Progenitor cell of endocrine pancreas (in vitro differentiated cells): ENCODE measurements at regions not wholly inside any gene's neighbourhood (a gene's known extent, or its start where the extent isn't known, plus 50 kb on each side); places are given as distances from the start of the nearest gene placed in this dataset.

Source experiments
- DNase-seq: peaks from one replicate; pipeline ENCODE4 v3.0.0; 2021; ENCODE audit warnings: low spot score; ENCODE audit not compliant: unreplicated experiment
- H3K27ac Mint-ChIP-seq: 2 replicates; pipeline ENCODE4 v1.8.0; 2021; ENCODE audit warnings: mild to moderate bottlenecking, moderate library complexity, mixed read lengths
- H3K27me3 Mint-ChIP-seq: 2 replicates; pipeline ENCODE4 v1.8.0; 2021; ENCODE audit warnings: mixed read lengths
- H3K36me3 Mint-ChIP-seq: 2 replicates; pipeline ENCODE4 v1.8.0; 2022; ENCODE audit warnings: mixed read lengths; ENCODE audit not compliant: insufficient read depth
- H3K4me1 Mint-ChIP-seq: 2 replicates; pipeline ENCODE4 v1.8.0; 2021; ENCODE audit warnings: low read depth, mixed read lengths
- H3K4me3 Mint-ChIP-seq: 2 replicates; pipeline ENCODE4 v1.8.0; 2021; ENCODE audit warnings: low read depth, mild to moderate bottlenecking, moderate library complexity, mixed read lengths
- H3K9me3 Mint-ChIP-seq: 2 replicates; pipeline ENCODE4 v1.8.0; 2021; ENCODE audit warnings: low read depth, mixed read lengths
- TF ChIP-seq, protein P1 (sequence below): fragments of 200-600 bp; sonication (generic); IDR thresholded peaks from one replicate; pipeline ENCODE4 v1.5.0; 2021; ENCODE audit warnings: antibody characterized with exemption, mild to moderate bottlenecking; ENCODE audit not compliant: unreplicated experiment

DNA sequence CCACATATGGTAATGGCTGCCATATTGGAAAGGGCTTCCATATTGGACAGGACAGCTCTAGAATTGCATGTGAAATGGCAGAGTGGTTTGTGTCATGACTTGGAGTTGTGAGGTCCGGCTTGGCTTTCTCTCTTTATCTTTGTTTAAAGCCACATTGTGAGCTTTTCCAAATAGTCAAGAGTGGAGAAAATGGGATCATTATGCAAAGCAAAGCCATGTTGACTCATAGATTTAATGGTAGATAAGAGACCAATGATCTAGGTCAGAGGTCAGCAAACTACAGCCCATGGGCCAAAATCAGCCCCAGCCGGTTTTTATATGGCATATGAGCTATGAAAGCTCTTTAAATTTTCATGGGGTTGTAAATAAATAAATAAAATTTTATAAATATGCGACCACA lies 449.1 kb downstream of the BCL11B start:
- Mint-ChIP-seq H3K4me3 (no peak overlapping the region), H3K9me3 (no peaks in the 10 kb centered on the region), H3K27ac (no peak overlapping the region), H3K27me3 (peaks cover 12% of the 10 kb centered on the region), H3K36me3 (no peaks in the 10 kb centered on the region), H3K4me1 (peaks cover 29% of the 10 kb centered on the region)
- DNase-seq, result no peak
- TF ChIP-seq, protein P1, sequence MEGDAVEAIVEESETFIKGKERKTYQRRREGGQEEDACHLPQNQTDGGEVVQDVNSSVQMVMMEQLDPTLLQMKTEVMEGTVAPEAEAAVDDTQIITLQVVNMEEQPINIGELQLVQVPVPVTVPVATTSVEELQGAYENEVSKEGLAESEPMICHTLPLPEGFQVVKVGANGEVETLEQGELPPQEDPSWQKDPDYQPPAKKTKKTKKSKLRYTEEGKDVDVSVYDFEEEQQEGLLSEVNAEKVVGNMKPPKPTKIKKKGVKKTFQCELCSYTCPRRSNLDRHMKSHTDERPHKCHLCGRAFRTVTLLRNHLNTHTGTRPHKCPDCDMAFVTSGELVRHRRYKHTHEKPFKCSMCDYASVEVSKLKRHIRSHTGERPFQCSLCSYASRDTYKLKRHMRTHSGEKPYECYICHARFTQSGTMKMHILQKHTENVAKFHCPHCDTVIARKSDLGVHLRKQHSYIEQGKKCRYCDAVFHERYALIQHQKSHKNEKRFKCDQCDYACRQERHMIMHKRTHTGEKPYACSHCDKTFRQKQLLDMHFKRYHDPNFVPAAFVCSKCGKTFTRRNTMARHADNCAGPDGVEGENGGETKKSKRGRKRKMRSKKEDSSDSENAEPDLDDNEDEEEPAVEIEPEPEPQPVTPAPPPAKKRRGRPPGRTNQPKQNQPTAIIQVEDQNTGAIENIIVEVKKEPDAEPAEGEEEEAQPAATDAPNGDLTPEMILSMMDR, result no peak

DNA sequence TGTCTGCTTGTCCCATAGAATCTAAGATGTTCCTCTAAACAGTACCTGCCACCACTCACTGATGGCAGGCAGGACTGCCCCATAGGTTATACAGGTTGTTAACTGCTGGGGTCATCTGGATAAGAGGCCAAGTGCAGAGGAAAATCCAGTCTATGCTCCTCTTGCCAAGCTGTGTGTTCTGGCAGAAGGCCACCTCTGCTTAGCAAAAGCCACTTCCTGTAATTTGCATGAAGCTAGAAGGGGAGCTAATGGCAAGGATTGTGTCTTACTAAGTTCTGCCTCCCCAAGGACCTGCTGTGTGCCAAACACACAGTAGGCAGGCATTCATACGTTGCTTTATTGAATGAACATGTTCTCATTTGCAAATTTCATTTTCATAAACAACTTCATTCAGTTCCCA lies 445.4 kb downstream of the BCL11B start:
- peaks cover 13% of the 10 kb centered on the region for H3K4me1 Mint-ChIP-seq
- peaks cover 17% of the 10 kb centered on the region for H3K27me3 Mint-ChIP-seq

DNA sequence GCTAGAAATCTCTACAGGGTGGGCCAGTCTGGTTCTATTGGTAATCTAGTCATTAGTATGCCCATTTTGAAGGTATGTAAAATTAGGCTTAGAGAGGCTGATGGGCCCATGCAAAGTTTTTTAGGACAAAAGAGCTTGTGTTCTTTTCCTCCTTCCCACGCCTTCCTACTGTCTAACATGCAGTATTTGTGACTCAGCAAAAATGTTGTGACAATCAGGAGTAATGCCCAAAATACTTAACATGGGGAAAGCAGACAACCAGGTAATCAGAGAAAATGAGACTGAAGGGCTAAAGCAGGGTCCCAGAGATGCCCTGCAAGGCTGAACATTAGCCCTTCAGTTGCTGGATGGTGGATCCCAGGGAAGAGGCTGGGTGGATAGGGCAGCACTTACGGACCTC lies 437.9 kb downstream of the BCL11B start:
- no peaks in the 10 kb centered on the region for H3K9me3 Mint-ChIP-seq
- H3K27me3 Mint-ChIP-seq, result peaks cover 9% of the 10 kb centered on the region
- no peak overlapping the region for H3K27ac Mint-ChIP-seq
- no peak for DNase-seq
- TF ChIP-seq, protein P1, result no peak
- H3K36me3 Mint-ChIP-seq, result no peaks in the 10 kb centered on the region
- peaks cover 1% of the 10 kb centered on the region for H3K4me1 Mint-ChIP-seq
- no peak overlapping the region for H3K4me3 Mint-ChIP-seq

More for the DNA sequence above, 445.4 kb downstream of the BCL11B start:
- no peak for DNase-seq
- Mint-ChIP-seq H3K27ac (no peak overlapping the region), H3K9me3 (no peaks in the 10 kb centered on the region), H3K36me3 (no peaks in the 10 kb centered on the region), H3K4me3 (no peak overlapping the region)
- TF ChIP-seq, protein P1, result no peak

DNA sequence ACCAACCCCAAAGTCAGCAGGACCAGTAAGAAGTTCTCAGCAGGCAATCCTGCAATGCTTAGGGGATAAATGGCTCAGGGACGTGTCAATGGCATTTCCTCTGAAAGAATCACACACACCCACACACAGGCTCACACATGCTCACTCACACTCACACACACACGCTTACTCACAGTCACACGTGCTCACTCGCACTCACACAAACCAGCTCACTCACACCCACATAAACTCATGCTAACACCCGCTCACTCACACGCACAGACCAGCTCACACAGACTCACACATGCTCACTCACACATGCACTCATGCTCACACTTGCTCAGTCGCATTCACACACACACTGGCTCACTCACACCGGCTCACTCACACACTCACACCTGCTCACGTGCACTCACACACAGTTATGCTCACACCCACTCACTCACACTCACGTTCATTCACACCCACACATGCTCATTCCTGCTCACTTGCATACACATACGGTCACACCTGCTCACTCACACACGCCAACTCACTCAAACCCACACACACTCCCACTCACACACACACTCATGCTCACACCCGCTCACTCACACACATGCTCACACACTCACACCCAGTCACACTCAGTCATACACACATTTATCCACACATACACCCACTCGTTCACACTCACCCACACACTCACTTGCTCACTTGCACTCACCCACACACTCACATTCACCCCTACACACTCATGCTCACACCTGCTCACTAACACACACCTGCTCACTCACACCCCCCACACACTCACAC lies 436.8 kb downstream of the BCL11B start:
- peaks cover 1% of the 10 kb centered on the region for H3K4me1 Mint-ChIP-seq
- DNase-seq, result no peak
- no peak overlapping the region for H3K4me3 Mint-ChIP-seq
- peaks cover 13% of the 10 kb centered on the region for H3K27me3 Mint-ChIP-seq
- H3K27ac Mint-ChIP-seq, result no peak overlapping the region
- H3K9me3 Mint-ChIP-seq, result no peaks in the 10 kb centered on the region
- no peaks in the 10 kb centered on the region for H3K36me3 Mint-ChIP-seq
- TF ChIP-seq, protein P1, result no peak

DNA sequence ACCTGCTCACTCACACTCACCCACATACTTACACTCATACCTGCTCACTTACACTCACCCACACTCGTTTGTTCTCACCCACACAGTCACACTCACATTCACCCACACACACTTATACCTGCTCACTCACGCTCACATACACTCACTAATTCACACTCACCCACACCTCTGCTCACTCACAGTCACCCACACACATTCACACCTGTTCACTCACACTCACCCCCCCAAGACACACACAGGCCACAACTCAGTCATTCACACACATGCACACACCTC lies 436.2 kb downstream of the BCL11B start:
- Mint-ChIP-seq H3K9me3 (no peaks in the 10 kb centered on the region), H3K27ac (no peak overlapping the region), H3K4me1 (peaks cover 1% of the 10 kb centered on the region), H3K4me3 (no peak overlapping the region), H3K36me3 (no peaks in the 10 kb centered on the region), H3K27me3 (peaks cover 18% of the 10 kb centered on the region)
- DNase-seq, result no peak
- TF ChIP-seq, protein P1, result no peak
